B cell (primary cell): ENCODE measurements at regions not wholly inside any gene's neighbourhood (a gene's known extent, or its start where the extent isn't known, plus 50 kb on each side); places are given as distances from the start of the nearest gene placed in this dataset.

ENCODE experiments used
- EZH2 ChIP-seq: IDR thresholded peaks from 2 replicates; pipeline ENCODE4 v1.6.1; 2012; ENCODE audit warnings: borderline replicate concordance, low read depth, mild to moderate bottlenecking, moderate library complexity, low read length; ENCODE audit not compliant: insufficient read depth, poor library complexity, severe bottlenecking
- TF ChIP-seq, protein P1 (sequence below): fragments of 200-600 bp; IDR thresholded peaks from one replicate; pipeline ENCODE4 v1.8.0; 2022; ENCODE audit warnings: antibody characterized with exemption, mild to moderate bottlenecking

DNA sequence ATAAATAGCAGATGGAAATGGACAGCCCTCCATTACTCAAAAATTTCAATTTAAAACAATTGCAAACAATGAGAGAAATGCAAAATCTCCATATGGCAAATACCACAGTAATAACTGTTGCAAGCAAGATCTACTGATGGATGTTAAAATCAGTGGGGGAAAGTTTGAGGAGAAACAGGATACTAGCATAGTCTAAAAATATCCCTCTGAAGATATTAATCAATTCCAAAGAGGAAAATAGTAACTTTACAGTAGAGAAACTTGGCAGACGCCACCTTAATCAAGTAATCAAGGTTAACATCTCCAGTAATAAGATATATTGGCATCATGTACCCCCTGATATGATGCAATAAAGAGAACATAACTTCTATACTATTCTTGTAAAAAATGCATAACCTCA is 344.8 kb downstream of the ZNF674 start:
- TF ChIP-seq, protein P1, sequence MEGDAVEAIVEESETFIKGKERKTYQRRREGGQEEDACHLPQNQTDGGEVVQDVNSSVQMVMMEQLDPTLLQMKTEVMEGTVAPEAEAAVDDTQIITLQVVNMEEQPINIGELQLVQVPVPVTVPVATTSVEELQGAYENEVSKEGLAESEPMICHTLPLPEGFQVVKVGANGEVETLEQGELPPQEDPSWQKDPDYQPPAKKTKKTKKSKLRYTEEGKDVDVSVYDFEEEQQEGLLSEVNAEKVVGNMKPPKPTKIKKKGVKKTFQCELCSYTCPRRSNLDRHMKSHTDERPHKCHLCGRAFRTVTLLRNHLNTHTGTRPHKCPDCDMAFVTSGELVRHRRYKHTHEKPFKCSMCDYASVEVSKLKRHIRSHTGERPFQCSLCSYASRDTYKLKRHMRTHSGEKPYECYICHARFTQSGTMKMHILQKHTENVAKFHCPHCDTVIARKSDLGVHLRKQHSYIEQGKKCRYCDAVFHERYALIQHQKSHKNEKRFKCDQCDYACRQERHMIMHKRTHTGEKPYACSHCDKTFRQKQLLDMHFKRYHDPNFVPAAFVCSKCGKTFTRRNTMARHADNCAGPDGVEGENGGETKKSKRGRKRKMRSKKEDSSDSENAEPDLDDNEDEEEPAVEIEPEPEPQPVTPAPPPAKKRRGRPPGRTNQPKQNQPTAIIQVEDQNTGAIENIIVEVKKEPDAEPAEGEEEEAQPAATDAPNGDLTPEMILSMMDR, result no peak
- TF ChIP-seq EZH2, result no peak
